ENCODE measurements at regions not wholly inside any gene's neighbourhood (a gene's known extent, or its start where the extent isn't known, plus 50 kb on each side); places are given as distances from the start of the nearest gene placed in this dataset.

GRCh38 chr12:80032946-80033345 lies 66.4 kb upstream of the OTOGL start:
- TF ChIP-seq CTCF (conservative IDR thresholded peaks at IDR 0.05 in 1 of 2, IDR thresholded peaks at IDR 0.05 in 1 of 2; ENCODE audit: extremely low read depth in 1 of 2, insufficient read depth in 1 of 2, low read depth in 1 of 2, low read length in 2 of 2), result no peak
- TF ChIP-seq EZH2 (IDR thresholded peaks at IDR 0.05; ENCODE audit: borderline replicate concordance, low read length), result no peak
